WERI-Rb-1 (cell line): ENCODE measurements at regions not wholly inside any gene's neighbourhood (a gene's known extent, or its start where the extent isn't known, plus 50 kb on each side); places are given as distances from the start of the nearest gene placed in this dataset.
"Not testable (repeated sequence)": the region's sequence is repeated elsewhere in the genome, so short reads cannot be mapped to it uniquely, and the experiment has no call there.

Source experiments
- DNase-seq: peaks from one replicate; pipeline ENCODE4 v3.0.0-alpha.2; 2020
- H3K27ac ChIP-seq: fragments of 250-450 bp; sonication (Bioruptor Pico); 2 replicates; pipeline ENCODE4 v1.5.1; 2020; ENCODE audit warnings: mild to moderate bottlenecking, moderate library complexity
- H3K27me3 ChIP-seq: fragments of 250-450 bp; sonication (Bioruptor Pico); 2 replicates; pipeline ENCODE4 v1.5.1; 2021; ENCODE audit warnings: mild to moderate bottlenecking, low read depth, moderate library complexity; ENCODE audit not compliant: insufficient read depth, severe bottlenecking
- H3K36me3 ChIP-seq: fragments of 250-450 bp; sonication (Bioruptor Pico); 2 replicates; pipeline ENCODE4 v1.5.1; 2020; ENCODE audit warnings: mild to moderate bottlenecking, moderate library complexity
- H3K4me3 ChIP-seq: 2 replicates; pipeline ENCODE4 v1.5.1; 2011; ENCODE audit warnings: low read depth, mild to moderate bottlenecking, control low read depth, low read length
- H3K9me3 ChIP-seq: fragments of 250-450 bp; sonication (Bioruptor Pico); 2 replicates; pipeline ENCODE4 v1.5.1; 2021; ENCODE audit warnings: mild to moderate bottlenecking, moderate library complexity; ENCODE audit not compliant: severe bottlenecking
- TF ChIP-seq, protein P1 (sequence below): IDR thresholded peaks from 2 replicates; pipeline ENCODE4 v1.5.1; 2011; ENCODE audit warnings: low read depth, mild to moderate bottlenecking, control low read depth, inconsistent platforms, low read length

DNA sequence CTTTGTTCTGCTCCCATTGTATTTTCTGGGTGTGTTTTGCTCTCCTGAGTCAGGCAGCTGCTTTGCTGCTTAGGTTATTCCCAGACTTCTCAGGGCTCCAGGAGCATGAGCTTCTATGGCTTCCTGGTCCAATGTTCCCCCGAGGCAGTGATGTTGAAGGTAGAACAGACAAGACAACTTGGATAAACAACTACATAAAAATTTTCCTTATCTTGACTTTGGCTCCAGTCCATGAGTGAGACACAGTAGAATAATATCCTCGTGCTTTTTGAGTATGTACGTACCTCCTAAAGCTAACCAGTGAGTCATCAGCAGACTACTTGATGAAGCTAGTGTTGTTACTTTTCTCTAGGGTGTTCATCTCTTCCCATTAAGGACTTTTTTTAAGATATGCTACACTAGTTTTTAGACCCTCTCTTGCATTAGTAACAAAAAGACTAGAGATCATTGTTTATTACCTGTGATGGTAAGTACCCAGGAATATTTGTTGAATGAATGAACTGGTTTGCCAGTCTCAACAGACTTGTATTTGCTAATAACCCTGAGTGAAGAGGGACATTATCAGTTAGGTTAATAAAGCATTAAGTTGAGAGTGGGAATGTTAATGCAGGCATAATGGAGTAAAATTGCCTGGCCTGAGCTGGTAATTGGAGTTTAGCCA, 131.9 kb downstream of the FHIP1A start:
- Histone ChIP-seq H3K27ac (no peak overlapping the region), H3K4me3 (no peak overlapping the region), H3K36me3 (no peaks in the 10 kb centered on the region), H3K9me3 (no peaks in the 10 kb centered on the region), H3K27me3 (no peaks in the 10 kb centered on the region)
- no peak for DNase-seq
- TF ChIP-seq, protein P1, sequence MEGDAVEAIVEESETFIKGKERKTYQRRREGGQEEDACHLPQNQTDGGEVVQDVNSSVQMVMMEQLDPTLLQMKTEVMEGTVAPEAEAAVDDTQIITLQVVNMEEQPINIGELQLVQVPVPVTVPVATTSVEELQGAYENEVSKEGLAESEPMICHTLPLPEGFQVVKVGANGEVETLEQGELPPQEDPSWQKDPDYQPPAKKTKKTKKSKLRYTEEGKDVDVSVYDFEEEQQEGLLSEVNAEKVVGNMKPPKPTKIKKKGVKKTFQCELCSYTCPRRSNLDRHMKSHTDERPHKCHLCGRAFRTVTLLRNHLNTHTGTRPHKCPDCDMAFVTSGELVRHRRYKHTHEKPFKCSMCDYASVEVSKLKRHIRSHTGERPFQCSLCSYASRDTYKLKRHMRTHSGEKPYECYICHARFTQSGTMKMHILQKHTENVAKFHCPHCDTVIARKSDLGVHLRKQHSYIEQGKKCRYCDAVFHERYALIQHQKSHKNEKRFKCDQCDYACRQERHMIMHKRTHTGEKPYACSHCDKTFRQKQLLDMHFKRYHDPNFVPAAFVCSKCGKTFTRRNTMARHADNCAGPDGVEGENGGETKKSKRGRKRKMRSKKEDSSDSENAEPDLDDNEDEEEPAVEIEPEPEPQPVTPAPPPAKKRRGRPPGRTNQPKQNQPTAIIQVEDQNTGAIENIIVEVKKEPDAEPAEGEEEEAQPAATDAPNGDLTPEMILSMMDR = no peak

DNA sequence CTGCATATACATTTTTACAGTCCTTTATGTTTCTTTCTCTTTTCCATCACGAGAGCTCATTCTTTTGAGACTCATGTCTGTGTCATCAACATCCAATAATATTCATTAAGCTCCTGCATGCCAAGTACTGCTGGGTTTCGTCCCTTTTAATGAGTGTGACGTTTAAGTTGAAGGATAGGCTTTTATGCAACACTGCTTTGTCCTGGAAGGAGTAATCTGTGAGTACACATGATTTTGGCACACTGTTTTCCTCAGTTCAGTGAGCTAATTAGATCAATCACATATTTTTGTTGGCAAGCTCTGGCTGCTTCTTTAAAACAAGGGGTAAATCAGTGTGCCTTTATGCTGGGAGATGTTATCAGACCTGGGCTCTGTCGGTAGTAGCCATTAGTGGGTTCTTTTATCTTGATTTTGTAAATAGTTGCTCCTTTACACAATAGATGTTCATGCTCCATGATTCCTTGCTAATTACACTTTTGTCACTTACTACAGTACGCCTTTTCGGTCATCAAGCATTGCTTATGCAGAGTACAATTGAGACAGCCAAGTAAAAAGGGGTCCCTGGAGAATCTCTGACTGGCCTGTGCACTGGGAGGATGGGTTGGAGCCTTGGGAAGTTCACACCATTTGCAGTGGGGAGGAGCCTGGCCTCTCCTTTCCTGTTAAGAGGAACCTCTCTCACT, 132.6 kb downstream of the FHIP1A start:
- Histone ChIP-seq H3K9me3 (no peaks in the 10 kb centered on the region), H3K36me3 (no peaks in the 10 kb centered on the region), H3K4me3 (no peak overlapping the region), H3K27ac (no peak overlapping the region), H3K27me3 (no peaks in the 10 kb centered on the region)
- DNase-seq = no peak
- TF ChIP-seq, protein P1 = no peak

- no peak overlapping the region for H3K27ac ChIP-seq
- no peaks in the 10 kb centered on the region for H3K36me3 ChIP-seq
- no peaks in the 10 kb centered on the region for H3K27me3 ChIP-seq
- no peak for DNase-seq
- no peak overlapping the region for H3K4me3 ChIP-seq
- TF ChIP-seq, protein P1 = no peak
- peaks cover 18% of the 10 kb centered on the region for H3K9me3 ChIP-seq
Observed at GRCh38 chr4:151548708-151549107, 139.7 kb downstream of the FHIP1A start.

DNA sequence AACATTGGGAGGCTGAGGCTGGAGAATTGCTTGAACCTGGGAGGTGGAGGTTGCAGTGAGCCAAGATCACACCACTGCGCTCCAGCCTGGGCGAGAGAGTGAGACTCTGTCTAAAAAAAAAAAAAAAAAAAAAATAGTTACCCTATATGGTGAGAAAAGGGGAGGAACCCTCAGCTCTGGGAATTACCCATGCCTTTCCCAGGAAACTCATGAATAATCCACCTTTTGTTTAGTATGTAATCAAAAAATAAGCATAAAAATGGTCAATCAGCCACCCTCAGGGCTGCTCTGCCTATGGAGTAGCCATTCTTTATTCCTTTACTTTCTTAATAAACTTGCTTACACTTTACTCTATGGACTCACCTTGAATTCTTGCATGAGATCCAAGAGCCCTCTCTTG, 140.4 kb downstream of the FHIP1A start:
- not testable (repeated sequence) for H3K27ac ChIP-seq, DNase-seq, H3K4me3 ChIP-seq, H3K27me3 ChIP-seq, H3K36me3 ChIP-seq
- peaks cover 18% of the 10 kb centered on the region for H3K9me3 ChIP-seq

DNA sequence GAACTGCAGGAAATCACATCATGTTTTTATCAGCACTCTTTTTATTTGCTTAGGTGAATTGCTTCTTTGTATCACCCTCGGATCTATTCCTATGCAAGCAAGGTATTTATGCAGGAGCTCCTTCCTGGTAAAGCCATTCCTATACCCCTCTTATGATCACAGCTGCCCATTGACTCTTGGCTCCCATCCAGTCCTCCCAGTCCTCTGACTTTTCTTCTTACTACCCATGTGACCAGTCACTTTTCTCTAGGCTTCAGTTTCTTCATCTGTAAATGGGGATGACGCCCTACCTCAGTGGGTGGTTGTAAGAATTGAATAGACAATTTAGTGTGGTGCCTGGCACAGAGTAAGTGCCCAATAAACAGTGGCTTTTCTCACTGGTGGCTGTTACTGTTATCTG, 144.9 kb downstream of the FHIP1A start:
- DNase-seq = no peak
- TF ChIP-seq, protein P1 = no peak
- H3K9me3 ChIP-seq = peaks cover 4% of the 10 kb centered on the region

GRCh38 chr4:151555151-151555945, 146.4 kb downstream of the FHIP1A start:
- TF ChIP-seq, protein P1 = no peak
- no peaks in the 10 kb centered on the region for H3K9me3 ChIP-seq
- no peak for DNase-seq
- no peaks in the 10 kb centered on the region for H3K36me3 ChIP-seq
- no peaks in the 10 kb centered on the region for H3K27me3 ChIP-seq
- H3K4me3 ChIP-seq = no peak overlapping the region
- no peak overlapping the region for H3K27ac ChIP-seq

More for the DNA sequence above, 144.9 kb downstream of the FHIP1A start:
- H3K27me3 ChIP-seq = no peaks in the 10 kb centered on the region
- H3K4me3 ChIP-seq = no peak overlapping the region
- no peaks in the 10 kb centered on the region for H3K36me3 ChIP-seq
- H3K27ac ChIP-seq = no peak overlapping the region
